Thyroid gland (tissue), 4 donors: ENCODE measurements at regions not wholly inside any gene's neighbourhood (a gene's known extent, or its start where the extent isn't known, plus 50 kb on each side); places are given as distances from the start of the nearest gene placed in this dataset. TPM values are rescaled to one million over a fixed set of nuclear protein-coding genes. Genes with fewer than 3 reads are reported as not detected.

Source experiments
- DNase-seq, 2 donors: peaks; one replicate each; pipeline ENCODE4 v3.0.0-alpha.2; 2019
- H3K27ac ChIP-seq, 3 donors: fragments of 200-600 bp; sonication (generic); 1 replicate in 2 of 3; 2 replicates in 1 of 3; pipeline ENCODE4 v1.5.1; 2016 to 2019; ENCODE audit warnings: mild to moderate bottlenecking in 1 of 3, moderate library complexity in 1 of 3
- H3K27me3 ChIP-seq: fragments of 200-600 bp; sonication (generic); one replicate; pipeline ENCODE4 v1.5.1; 2019
- H3K36me3 ChIP-seq, 2 donors: fragments of 200-600 bp; sonication (generic); one replicate each; pipeline ENCODE4 v1.5.1; 2016 to 2019
- H3K4me1 ChIP-seq, 2 donors: fragments of 200-600 bp; sonication (generic); one replicate each; pipeline ENCODE4 v1.5.1; 2017 to 2019
- H3K4me3 ChIP-seq, 3 donors: fragments of 200-600 bp; sonication (generic); replicated peaks in 1 of 3; 1 replicate in 2 of 3; 2 replicates in 1 of 3; pipeline ENCODE4 v1.5.1; 2016; ENCODE audit warnings: mild to moderate bottlenecking in 1 of 3
- H3K9me3 ChIP-seq: fragments of 200-600 bp; sonication (generic); one replicate; pipeline ENCODE4 v1.5.1; 2017
- POLR2A ChIP-seq, 2 donors: fragments of 450-650 bp; IDR thresholded peaks; one replicate each; pipeline ENCODE4 v1.6.1; 2017; ENCODE audit warnings: antibody characterized with exemption in 2 of 2, mild to moderate bottlenecking in 2 of 2, moderate library complexity in 1 of 2
- WGBS, 2 donors: methylation state at CpG; one replicate each; pipeline ENCODE4 v1.1.5; 2017; 5-methylcytosine and 5-hydroxymethylcytosine counted together
- intact Hi-C: fragments of 100-400 bp; cut with DNase I; formaldehyde crosslinking; loops from one replicate; pipeline ENCODE4 v1.15.1; 2023
- small RNA-seq: library from RNA; depleted of rRNA; stranded (forward); fragments of <200 nt; gene quantifications from one replicate; pipeline ENCODE3, GENCODE V24; 2016
- TF ChIP-seq, protein P1 (sequence below), 6 experiments: fragments of 200-600 bp in 3 of 6; fragments of 450-650 bp in 3 of 6; sonication (generic) in 3 of 6; IDR thresholded peaks; one replicate each; pipeline ENCODE4 v1.5.1; 2016 to 2019; ENCODE audit warnings: antibody characterized with exemption in 6 of 6, mild to moderate bottlenecking in 2 of 6, inconsistent platforms in 1 of 6, moderate library complexity in 1 of 6

DNA sequence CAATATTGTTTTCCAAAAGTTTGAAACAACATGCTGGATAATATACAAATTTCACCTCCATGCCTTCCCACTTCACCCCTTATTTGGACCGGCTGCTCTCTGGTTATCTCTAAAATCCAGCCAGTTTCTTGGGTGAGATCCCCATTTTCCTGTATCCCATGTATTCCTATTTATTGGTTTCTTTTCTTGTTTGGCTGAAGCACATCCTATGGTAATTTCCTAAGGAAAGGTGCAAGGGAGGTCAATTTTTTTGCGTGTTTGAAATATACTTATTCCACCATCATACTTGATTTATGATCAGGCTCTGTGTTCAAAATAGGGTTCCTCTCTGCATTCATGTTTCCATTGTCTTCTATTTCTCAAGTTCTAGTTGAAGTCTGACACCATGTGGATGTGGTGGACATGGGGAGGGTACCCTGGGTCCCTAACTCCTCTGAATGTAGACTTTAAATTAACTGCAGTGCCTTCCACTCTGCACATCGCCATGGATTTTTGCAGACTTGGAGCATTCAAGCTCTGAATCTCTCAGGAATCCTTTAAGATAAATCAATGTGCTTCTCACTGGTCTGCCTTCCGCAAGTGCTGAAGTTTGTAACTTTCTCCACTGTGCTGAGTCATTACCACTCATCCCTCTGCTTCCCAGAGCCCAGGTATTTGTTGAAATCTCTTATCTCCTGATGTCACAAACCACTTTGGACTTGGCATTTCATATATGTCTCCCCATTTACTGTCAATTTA is 52.1 kb upstream of the TLE3 start:
- WGBS, 2 donors = 93% methylated on average over 4 of the region's 4 CpGs
- intact Hi-C loops = no loop called here
- H3K27me3 ChIP-seq = no peaks in the 10 kb centered on the region
- H3K27ac ChIP-seq = no peak overlapping the region
- no peak for TF ChIP-seq POLR2A (IDR thresholded peaks at IDR 0.05)
- TF ChIP-seq, protein P1, sequence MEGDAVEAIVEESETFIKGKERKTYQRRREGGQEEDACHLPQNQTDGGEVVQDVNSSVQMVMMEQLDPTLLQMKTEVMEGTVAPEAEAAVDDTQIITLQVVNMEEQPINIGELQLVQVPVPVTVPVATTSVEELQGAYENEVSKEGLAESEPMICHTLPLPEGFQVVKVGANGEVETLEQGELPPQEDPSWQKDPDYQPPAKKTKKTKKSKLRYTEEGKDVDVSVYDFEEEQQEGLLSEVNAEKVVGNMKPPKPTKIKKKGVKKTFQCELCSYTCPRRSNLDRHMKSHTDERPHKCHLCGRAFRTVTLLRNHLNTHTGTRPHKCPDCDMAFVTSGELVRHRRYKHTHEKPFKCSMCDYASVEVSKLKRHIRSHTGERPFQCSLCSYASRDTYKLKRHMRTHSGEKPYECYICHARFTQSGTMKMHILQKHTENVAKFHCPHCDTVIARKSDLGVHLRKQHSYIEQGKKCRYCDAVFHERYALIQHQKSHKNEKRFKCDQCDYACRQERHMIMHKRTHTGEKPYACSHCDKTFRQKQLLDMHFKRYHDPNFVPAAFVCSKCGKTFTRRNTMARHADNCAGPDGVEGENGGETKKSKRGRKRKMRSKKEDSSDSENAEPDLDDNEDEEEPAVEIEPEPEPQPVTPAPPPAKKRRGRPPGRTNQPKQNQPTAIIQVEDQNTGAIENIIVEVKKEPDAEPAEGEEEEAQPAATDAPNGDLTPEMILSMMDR (IDR thresholded peaks at IDR 0.05) = no peak
- no peaks in the 10 kb centered on the region for H3K9me3 ChIP-seq
- H3K36me3 ChIP-seq = no peaks in the 10 kb centered on the region
- peaks cover 0 to 33% of the 10 kb centered on the region in 2 donors for H3K4me1 ChIP-seq
- no peak overlapping the region for H3K4me3 ChIP-seq
- DNase-seq = no peak

DNA sequence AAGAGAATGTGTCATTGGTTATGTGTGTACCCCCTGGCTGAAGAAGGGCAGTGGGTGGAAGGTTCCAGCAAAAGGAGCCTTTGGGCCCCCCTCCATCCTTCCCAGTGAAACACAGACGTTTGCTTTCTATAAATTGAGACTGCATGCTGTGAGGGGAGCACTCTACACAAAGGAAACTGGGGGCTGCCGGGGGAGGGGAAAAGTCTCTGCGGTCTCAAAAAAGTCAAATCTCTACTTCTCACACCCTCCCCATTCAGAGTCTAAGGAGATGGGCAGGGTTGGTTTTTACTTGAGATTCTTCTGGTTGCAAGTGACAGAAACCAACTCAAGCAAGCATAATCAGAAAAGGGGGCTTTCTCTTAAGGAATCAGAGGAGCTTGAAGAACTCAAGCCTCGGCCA is 50.1 kb upstream of the TLE3 start:
- Histone ChIP-seq H3K27me3 (no peaks in the 10 kb centered on the region), H3K9me3 (no peaks in the 10 kb centered on the region), H3K27ac (no peak overlapping the region), H3K4me3 (no peak overlapping the region), H3K36me3 (no peaks in the 10 kb centered on the region), H3K4me1 (peaks cover 2 to 24% of the 10 kb centered on the region in 2 donors)
- no peak for DNase-seq
- 77 to 84% methylated on average over 4 of the region's 4 CpGs for WGBS, 2 donors
- TF ChIP-seq, protein P1 (IDR thresholded peaks at IDR 0.05) = no peak
- no peak for TF ChIP-seq POLR2A (IDR thresholded peaks at IDR 0.05)
- intact Hi-C loops = no loop called here

Small RNAs in the stretch of these regions (small RNA-seq; reads per million reads assigned to genes)
- not detected for gene RNU6-745P
